ENCODE measurements at regions not wholly inside any gene's neighbourhood (a gene's known extent, or its start where the extent isn't known, plus 50 kb on each side); places are given as distances from the start of the nearest gene placed in this dataset.

GRCh38 chr21:28083350-28083749, 909.3 kb downstream of the LTN1 start:
- TF ChIP-seq EZH2 (IDR thresholded peaks at IDR 0.05; ENCODE audit: borderline replicate concordance) (no peak), CTCF (IDR thresholded peaks at IDR 0.05; ENCODE audit: poor library complexity) (no peak)
- no peaks in the 10 kb centered on the region for H4K20me1 ChIP-seq (ENCODE audit: insufficient read depth, poor library complexity, severe bottlenecking)
- H3K9me3 ChIP-seq (ENCODE audit: low read depth) = no peaks in the 10 kb centered on the region
- H3K4me2 ChIP-seq = no peak overlapping the region
- H3K79me2 ChIP-seq = no peaks in the 10 kb centered on the region
- H3K4me3 ChIP-seq = no peak overlapping the region
- no peaks in the 10 kb centered on the region for H3K36me3 ChIP-seq (replicated peaks; ENCODE audit: insufficient read depth, low read depth)
- no peak for DNase-seq (ENCODE audit: low spot score)
- WGBS (ENCODE audit: low lambda C conversion rate, missing lambda C conversion rate) = 90% methylated on average over 3 of the region's 3 CpGs
- no peaks in the 10 kb centered on the region for H3K9me2 ChIP-seq (replicated peaks; ENCODE audit: insufficient read depth)
- no peaks in the 10 kb centered on the region for H3K27me3 ChIP-seq
- no peak overlapping the region for H3K27ac ChIP-seq
- no peak overlapping the region for H2AFZ ChIP-seq
- no peaks in the 10 kb centered on the region for H3K4me1 ChIP-seq (ENCODE audit: insufficient read depth)

- Histone ChIP-seq H4K20me1 (ENCODE audit: insufficient read depth, poor library complexity, severe bottlenecking) (no peaks in the 10 kb centered on the region), H3K4me2 (no peak overlapping the region), H3K4me3 (no peak overlapping the region), H3K27me3 (no peaks in the 10 kb centered on the region), H3K79me2 (no peaks in the 10 kb centered on the region), H3K9me3 (ENCODE audit: low read depth) (no peaks in the 10 kb centered on the region), H2AFZ (no peak overlapping the region), H3K27ac (no peak overlapping the region), H3K4me1 (ENCODE audit: insufficient read depth) (peaks cover 15% of the 10 kb centered on the region), H3K9me2 (replicated peaks; ENCODE audit: insufficient read depth) (no peaks in the 10 kb centered on the region), H3K36me3 (replicated peaks; ENCODE audit: insufficient read depth, low read depth) (no peaks in the 10 kb centered on the region)
- WGBS (ENCODE audit: low lambda C conversion rate, missing lambda C conversion rate) = 90% methylated on average over 2 of the region's 2 CpGs
- TF ChIP-seq CTCF (IDR thresholded peaks at IDR 0.05; ENCODE audit: poor library complexity) = no peak
- no peak for TF ChIP-seq EZH2phosphoT487 (IDR thresholded peaks at IDR 0.05; ENCODE audit: low read depth, severe bottlenecking, unreplicated experiment)
- no peak for TF ChIP-seq EZH2 (IDR thresholded peaks at IDR 0.05; ENCODE audit: borderline replicate concordance)
- no peak for DNase-seq (ENCODE audit: low spot score)
Measured at GRCh38 chr21:28078126-28078525, 914.6 kb downstream of the LTN1 start.

DNA sequence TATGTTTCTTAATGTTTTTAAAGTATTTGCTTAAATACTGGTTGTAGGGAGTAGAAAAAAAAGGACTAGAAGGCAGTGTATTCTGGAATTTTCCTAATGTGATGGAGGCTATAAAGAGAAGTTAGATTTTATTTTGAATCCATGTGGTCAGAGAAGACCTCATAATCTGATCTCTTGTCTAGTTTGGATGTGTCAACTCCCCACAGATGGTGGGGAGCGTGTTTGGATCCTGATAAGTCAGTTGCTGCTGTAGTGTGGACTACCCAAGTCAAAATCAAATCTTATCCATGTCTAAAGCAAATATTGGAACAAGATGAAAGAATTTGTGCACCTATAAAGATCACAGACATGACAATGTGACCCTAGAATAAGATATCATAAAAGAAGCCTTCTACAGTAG, 918.0 kb downstream of the LTN1 start:
- no peaks in the 10 kb centered on the region for H3K27me3 ChIP-seq
- no peaks in the 10 kb centered on the region for H4K20me1 ChIP-seq (ENCODE audit: insufficient read depth, poor library complexity, severe bottlenecking)
- H3K4me3 ChIP-seq = no peak overlapping the region
- no peak overlapping the region for H3K27ac ChIP-seq
- H2AFZ ChIP-seq = no peak overlapping the region
- H3K79me2 ChIP-seq = no peaks in the 10 kb centered on the region
- no peaks in the 10 kb centered on the region for H3K36me3 ChIP-seq (replicated peaks; ENCODE audit: insufficient read depth, low read depth)
- WGBS (ENCODE audit: low lambda C conversion rate, missing lambda C conversion rate) = 0% methylated on average over 1 of the region's 1 CpG
- no peak overlapping the region for H3K4me2 ChIP-seq
- DNase-seq (ENCODE audit: low spot score) = no peak
- no peaks in the 10 kb centered on the region for H3K9me2 ChIP-seq (replicated peaks; ENCODE audit: insufficient read depth)
- H3K4me1 ChIP-seq (ENCODE audit: insufficient read depth) = peaks cover 15% of the 10 kb centered on the region
- TF ChIP-seq CTCF (IDR thresholded peaks at IDR 0.05; ENCODE audit: poor library complexity) = no peak
- no peak for TF ChIP-seq EZH2 (IDR thresholded peaks at IDR 0.05; ENCODE audit: borderline replicate concordance)
- TF ChIP-seq EZH2phosphoT487 (IDR thresholded peaks at IDR 0.05; ENCODE audit: low read depth, severe bottlenecking, unreplicated experiment) = no peak
- no peaks in the 10 kb centered on the region for H3K9me3 ChIP-seq (ENCODE audit: low read depth)

DNA sequence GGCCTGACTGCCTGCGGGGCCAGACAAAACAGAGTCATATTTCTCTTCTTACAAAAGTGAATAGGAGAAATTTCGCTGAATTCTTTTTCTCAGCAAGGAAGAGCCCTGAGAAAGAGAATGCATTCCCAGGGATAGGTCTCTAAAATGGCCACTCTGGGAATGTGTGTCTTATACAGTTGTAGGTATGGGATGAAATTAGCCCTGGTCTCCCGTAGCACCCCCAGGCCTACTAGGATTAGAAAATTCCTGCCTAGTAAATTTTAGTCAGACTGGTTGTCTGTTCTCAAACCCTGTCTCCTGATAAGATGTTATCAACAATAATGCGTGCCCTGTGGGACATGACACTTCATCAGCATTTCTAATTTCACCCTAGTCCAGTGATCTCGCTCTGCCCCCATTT, 920.1 kb downstream of the LTN1 start:
- no peaks in the 10 kb centered on the region for H3K9me2 ChIP-seq (replicated peaks; ENCODE audit: insufficient read depth)
- H3K27ac ChIP-seq = no peak overlapping the region

More for the DNA sequence above, 920.1 kb downstream of the LTN1 start:
- no peaks in the 10 kb centered on the region for H4K20me1 ChIP-seq (ENCODE audit: insufficient read depth, poor library complexity, severe bottlenecking)
- no peaks in the 10 kb centered on the region for H3K27me3 ChIP-seq
- H3K4me3 ChIP-seq = no peak overlapping the region
- no peak for DNase-seq (ENCODE audit: low spot score)
- H3K79me2 ChIP-seq = no peaks in the 10 kb centered on the region
- no peaks in the 10 kb centered on the region for H3K9me3 ChIP-seq (ENCODE audit: low read depth)
- no peaks in the 10 kb centered on the region for H3K36me3 ChIP-seq (replicated peaks; ENCODE audit: insufficient read depth, low read depth)
- TF ChIP-seq CTCF (IDR thresholded peaks at IDR 0.05; ENCODE audit: poor library complexity) = no peak
- no peak for TF ChIP-seq EZH2 (IDR thresholded peaks at IDR 0.05; ENCODE audit: borderline replicate concordance)
- TF ChIP-seq EZH2phosphoT487 (IDR thresholded peaks at IDR 0.05; ENCODE audit: low read depth, severe bottlenecking, unreplicated experiment) = no peak
- H2AFZ ChIP-seq = no peak overlapping the region
- peaks cover 27% of the 10 kb centered on the region for H3K4me1 ChIP-seq (ENCODE audit: insufficient read depth)
- no peak overlapping the region for H3K4me2 ChIP-seq
- 69% methylated on average over 5 of the region's 5 CpGs for WGBS (ENCODE audit: low lambda C conversion rate, missing lambda C conversion rate)
